PC-9 (cell line): ENCODE measurements at regions not wholly inside any gene's neighbourhood (a gene's known extent, or its start where the extent isn't known, plus 50 kb on each side); places are given as distances from the start of the nearest gene placed in this dataset.

Experiments used
- BruUV-seq: library from RNA; stranded (reverse); fragments of 400-500 nt; replicated peaks from 2 replicates; lab custom pipeline; 2021; lab: Mats Ljungman, UMichigan
- CTCF ChIA-PET: fragments of 300-600 bp; sonication (Branson Sonifier 250); formaldehyde crosslinking; loops from one replicate; lab custom pipeline; 2022; ENCODE audit warnings: antibody characterized with exemption; lab: Charles Lee
- POLR2A ChIA-PET: fragments of 300-600 bp; sonication (Branson Sonifier 250); formaldehyde crosslinking; loops from one replicate; lab custom pipeline; 2022; ENCODE audit warnings: antibody characterized with exemption; ENCODE audit not compliant: unreplicated experiment; lab: Charles Lee
- DNase-seq, 2 experiments: peaks; one replicate each; pipeline versions ENCODE4 v3.0.0 to v3.0.0-alpha.2; 2015 to 2022; ENCODE audit warnings: mixed read lengths in 1 of 2
- H2AFZ ChIP-seq: fragments of 200-600 bp; sonication (generic); 2 replicates; pipeline ENCODE4 v1.8.1; 2017; ENCODE audit warnings: antibody characterized with exemption
- H3F3A ChIP-seq: fragments of 200-600 bp; sonication (generic); 2 replicates; pipeline ENCODE4 v1.8.1; 2017; ENCODE audit warnings: antibody characterized with exemption, mild to moderate bottlenecking, low read depth; ENCODE audit not compliant: insufficient read depth
- H3K27ac ChIP-seq: fragments of 200-600 bp; sonication (generic); 2 replicates; pipeline ENCODE4 v1.6.1; 2016; ENCODE audit warnings: mixed run types
- H3K27me3 ChIP-seq: fragments of 200-600 bp; sonication (generic); 2 replicates; pipeline ENCODE4 v1.6.1; 2016; ENCODE audit warnings: low read depth, mixed run types; ENCODE audit not compliant: insufficient read depth
- H3K36me3 ChIP-seq: fragments of 200-600 bp; sonication (generic); 2 replicates; pipeline ENCODE4 v1.6.1; 2016; ENCODE audit warnings: low read depth, mixed run types
- H3K4me1 ChIP-seq: fragments of 200-600 bp; sonication (generic); replicated peaks from 2 replicates; pipeline ENCODE4 v1.6.1; 2016; ENCODE audit warnings: mixed run types; ENCODE audit not compliant: insufficient read depth
- H3K4me2 ChIP-seq: fragments of 200-600 bp; sonication (generic); 2 replicates; pipeline ENCODE4 v1.6.1; 2017; ENCODE audit warnings: mixed run types
- H3K4me3 ChIP-seq: fragments of 200-600 bp; sonication (generic); 2 replicates; pipeline ENCODE4 v1.6.1; 2016; ENCODE audit warnings: mixed run types
- H3K79me2 ChIP-seq: fragments of 200-600 bp; sonication (generic); 2 replicates; pipeline ENCODE4 v1.6.1; 2017; ENCODE audit warnings: low read depth, mixed run types
- H3K9me2 ChIP-seq: fragments of 200-600 bp; sonication (generic); 2 replicates; pipeline ENCODE4 v1.8.1; 2017; ENCODE audit warnings: mild to moderate bottlenecking; ENCODE audit not compliant: insufficient read depth
- H3K9me3 ChIP-seq: fragments of 200-600 bp; sonication (generic); 2 replicates; pipeline ENCODE4 v1.8.1; 2016; ENCODE audit warnings: low read depth; ENCODE audit not compliant: insufficient read depth
- H4K20me1 ChIP-seq: fragments of 200-600 bp; sonication (generic); 2 replicates; pipeline ENCODE4 v1.8.1; 2017; ENCODE audit not compliant: insufficient read depth
- EZH2 ChIP-seq: fragments of 200-600 bp; sonication (generic); IDR thresholded peaks from 2 replicates; pipeline ENCODE4 v1.8.0; 2017; ENCODE audit warnings: antibody characterized with exemption, low read depth
- intact Hi-C: fragments of 100-400 bp; cut with micrococcal nuclease; formaldehyde crosslinking; loops from one replicate; pipeline ENCODE4 v1.10.0; 2022; ENCODE audit not compliant: unreplicated experiment
- TF ChIP-seq, protein P1 (sequence below): fragments of 200-600 bp; sonication (generic); conservative IDR thresholded peaks from 2 replicates; pipeline ENCODE4 v1.6.1; 2017; ENCODE audit warnings: mixed run types, antibody characterized with exemption, mild to moderate bottlenecking, moderate library complexity

DNA sequence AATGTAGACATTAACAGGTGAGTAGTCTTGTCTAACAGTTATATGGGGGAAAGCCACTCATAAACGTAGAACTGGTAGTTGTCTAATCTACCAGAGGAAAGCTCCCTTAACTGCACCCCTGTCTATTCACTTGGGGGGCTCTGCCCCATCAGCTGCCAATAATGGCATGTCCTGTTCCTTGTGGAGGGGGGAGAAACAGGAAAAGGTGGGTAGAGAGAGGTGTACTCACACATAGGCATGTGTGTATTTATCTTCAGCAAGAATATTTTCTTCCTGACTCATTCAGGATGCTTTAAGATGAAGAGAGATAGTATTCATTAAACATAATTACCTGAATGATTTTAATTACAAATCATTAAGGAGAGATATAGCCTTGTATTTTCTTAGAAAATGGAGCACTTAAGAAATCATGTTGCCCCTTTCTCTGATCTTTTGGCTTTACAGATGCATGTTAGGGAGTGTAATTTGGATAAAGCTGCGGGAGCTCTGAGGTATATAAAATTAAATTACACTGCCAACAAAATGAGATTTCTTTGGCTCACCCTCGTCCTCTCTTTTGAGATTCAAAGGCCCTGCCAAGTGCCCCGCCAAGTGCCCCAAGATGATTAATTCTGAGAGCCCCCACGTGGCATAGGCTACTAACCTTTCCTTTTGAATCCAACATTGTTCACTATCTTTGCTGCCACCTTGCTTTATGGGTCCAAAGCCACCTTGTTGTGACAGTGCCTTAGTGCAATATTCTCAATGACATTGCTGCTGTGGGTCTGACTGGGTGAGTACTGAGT lies 286.3 kb upstream of the LYPLAL1 start:
- Histone ChIP-seq H3K4me1 (no peaks in the 10 kb centered on the region; the same call in 1 of the 2 replicates), H2AFZ (no peak overlapping the region), H3K9me2 (no peaks in the 10 kb centered on the region), H3K36me3 (no peaks in the 10 kb centered on the region), H3F3A (no peaks in the 10 kb centered on the region), H3K27ac (no peak overlapping the region), H4K20me1 (no peaks in the 10 kb centered on the region), H3K4me2 (no peak overlapping the region), H3K79me2 (no peaks in the 10 kb centered on the region), H3K4me3 (no peak overlapping the region), H3K27me3 (no peaks in the 10 kb centered on the region), H3K9me3 (no peaks in the 10 kb centered on the region)
- TF ChIP-seq EZH2 = no peak
- TF ChIP-seq, protein P1, sequence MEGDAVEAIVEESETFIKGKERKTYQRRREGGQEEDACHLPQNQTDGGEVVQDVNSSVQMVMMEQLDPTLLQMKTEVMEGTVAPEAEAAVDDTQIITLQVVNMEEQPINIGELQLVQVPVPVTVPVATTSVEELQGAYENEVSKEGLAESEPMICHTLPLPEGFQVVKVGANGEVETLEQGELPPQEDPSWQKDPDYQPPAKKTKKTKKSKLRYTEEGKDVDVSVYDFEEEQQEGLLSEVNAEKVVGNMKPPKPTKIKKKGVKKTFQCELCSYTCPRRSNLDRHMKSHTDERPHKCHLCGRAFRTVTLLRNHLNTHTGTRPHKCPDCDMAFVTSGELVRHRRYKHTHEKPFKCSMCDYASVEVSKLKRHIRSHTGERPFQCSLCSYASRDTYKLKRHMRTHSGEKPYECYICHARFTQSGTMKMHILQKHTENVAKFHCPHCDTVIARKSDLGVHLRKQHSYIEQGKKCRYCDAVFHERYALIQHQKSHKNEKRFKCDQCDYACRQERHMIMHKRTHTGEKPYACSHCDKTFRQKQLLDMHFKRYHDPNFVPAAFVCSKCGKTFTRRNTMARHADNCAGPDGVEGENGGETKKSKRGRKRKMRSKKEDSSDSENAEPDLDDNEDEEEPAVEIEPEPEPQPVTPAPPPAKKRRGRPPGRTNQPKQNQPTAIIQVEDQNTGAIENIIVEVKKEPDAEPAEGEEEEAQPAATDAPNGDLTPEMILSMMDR = no peak
- intact Hi-C loops = no loop called here
- no TSS peak for BruUV-seq
- DNase-seq = no peak
- POLR2A ChIA-PET = no interaction called here
- CTCF ChIA-PET = no interaction called here

DNA sequence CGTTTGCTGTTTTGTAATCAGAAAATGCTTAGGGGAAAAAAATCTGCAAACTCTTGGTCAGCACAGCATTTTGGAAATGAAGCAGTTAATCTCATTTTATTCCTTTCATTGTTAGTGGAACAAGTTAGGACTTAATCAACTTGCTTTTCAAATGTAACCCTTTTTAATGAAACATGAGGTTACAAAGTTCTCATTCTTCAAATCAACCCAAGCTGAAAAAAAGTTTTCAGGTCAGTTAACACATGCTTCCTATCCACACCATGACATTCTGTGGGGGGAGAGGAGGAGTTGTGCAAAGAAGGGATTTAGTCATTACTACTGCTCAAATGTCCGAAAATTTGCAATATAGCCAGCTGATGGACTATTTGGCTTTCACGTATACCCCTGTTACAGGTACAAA lies 283.2 kb upstream of the LYPLAL1 start:
- Histone ChIP-seq H3K4me3 (no peak overlapping the region), H3K4me1 (no peaks in the 10 kb centered on the region; the same call in 1 of the 2 replicates), H2AFZ (no peak overlapping the region), H3K4me2 (no peak overlapping the region), H3K79me2 (no peaks in the 10 kb centered on the region), H3K36me3 (no peaks in the 10 kb centered on the region), H3K9me3 (no peaks in the 10 kb centered on the region), H3F3A (no peaks in the 10 kb centered on the region), H3K27ac (no peak overlapping the region), H3K27me3 (no peaks in the 10 kb centered on the region), H4K20me1 (no peaks in the 10 kb centered on the region), H3K9me2 (no peaks in the 10 kb centered on the region)
- DNase-seq = no peak
- CTCF ChIA-PET = no interaction called here
- TF ChIP-seq, protein P1 = no peak
- TF ChIP-seq EZH2 = no peak
- intact Hi-C loops = no loop called here
- POLR2A ChIA-PET = no interaction called here
- no TSS peak for BruUV-seq

DNA sequence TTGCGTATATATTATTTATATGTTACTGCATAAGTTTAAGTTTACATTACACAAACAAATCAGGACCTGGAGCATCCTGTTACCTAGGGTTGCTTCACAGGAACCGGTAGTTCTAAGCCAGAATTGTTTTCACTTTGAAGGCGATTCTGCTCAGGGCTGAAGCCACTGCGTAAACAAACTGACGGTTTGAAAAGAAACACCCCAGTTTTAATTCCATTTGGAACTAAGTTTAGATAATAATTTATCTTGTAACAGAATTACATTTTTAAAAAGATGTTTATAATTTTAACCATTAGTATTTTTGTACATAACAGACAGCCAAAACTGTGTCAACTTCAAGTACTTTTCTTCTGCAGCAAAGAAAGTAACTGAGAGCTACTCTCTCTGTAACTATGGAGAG lies 282.1 kb upstream of the LYPLAL1 start:
- H4K20me1 ChIP-seq = no peaks in the 10 kb centered on the region
- DNase-seq = no peak
- ChIA-PET CTCF (no interaction called here), POLR2A (no interaction called here)
- no peaks in the 10 kb centered on the region for H3F3A ChIP-seq
- H3K9me2 ChIP-seq = no peaks in the 10 kb centered on the region
- H3K79me2 ChIP-seq = no peaks in the 10 kb centered on the region
- no peaks in the 10 kb centered on the region; the same call in 1 of the 2 replicates for H3K4me1 ChIP-seq
- H3K4me3 ChIP-seq = no peak overlapping the region
- no peaks in the 10 kb centered on the region for H3K9me3 ChIP-seq
- no peak overlapping the region for H2AFZ ChIP-seq
- no TSS peak for BruUV-seq
- no peaks in the 10 kb centered on the region for H3K27me3 ChIP-seq
- no peak overlapping the region for H3K27ac ChIP-seq
- no peaks in the 10 kb centered on the region for H3K36me3 ChIP-seq
- H3K4me2 ChIP-seq = no peak overlapping the region
- TF ChIP-seq, protein P1 = no peak
- no peak for TF ChIP-seq EZH2
- intact Hi-C loops = no loop called here
